ENCODE measurements at regions not wholly inside any gene's neighbourhood (a gene's known extent, or its start where the extent isn't known, plus 50 kb on each side); places are given as distances from the start of the nearest gene placed in this dataset.

DNA sequence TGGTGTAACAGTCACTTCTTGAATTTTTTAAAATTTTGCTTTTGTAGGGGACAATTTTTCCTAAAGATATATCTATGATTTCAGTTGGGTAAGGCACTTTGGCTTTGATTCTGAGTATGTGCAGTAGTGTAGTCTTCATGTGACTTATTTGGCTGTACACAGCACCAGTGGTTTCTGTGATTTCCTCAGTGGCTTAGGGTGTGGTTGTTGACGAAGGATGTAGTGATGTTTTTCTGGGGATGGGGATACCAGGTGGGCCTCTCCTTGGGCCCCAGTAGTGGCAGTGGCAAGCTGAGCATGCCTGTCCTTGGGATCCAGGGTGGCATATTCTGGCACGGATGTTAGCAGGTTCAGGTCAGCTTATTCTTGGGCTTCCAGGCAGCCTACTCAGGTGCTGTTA lies 364.9 kb upstream of the CADM1 start:
- Histone ChIP-seq H3K4me2 (ENCODE audit: low read length) (no peak overlapping the region), H3K79me2 (ENCODE audit: insufficient read depth, low read length) (no peaks in the 10 kb centered on the region), H3F3A (ENCODE audit: insufficient read depth, low read length) (no peaks in the 10 kb centered on the region), H3K9ac (ENCODE audit: low read length) (no peak overlapping the region), H3K36me3 (ENCODE audit: insufficient read depth, low read length) (no peaks in the 10 kb centered on the region), H3K4me1 (ENCODE audit: insufficient read depth, low read length, severe bottlenecking) (peaks cover 7% of the 10 kb centered on the region), H2AFZ (ENCODE audit: low read length) (no peak overlapping the region), H3K27me3 (ENCODE audit: insufficient read depth, low read length) (no peaks in the 10 kb centered on the region), H3K4me3 (ENCODE audit: low read depth, low read length, poor library complexity, severe bottlenecking) (no peak overlapping the region), H3K9me2 (ENCODE audit: low read depth, low read length) (no peaks in the 10 kb centered on the region), H3K27ac (ENCODE audit: low read depth, low read length, poor library complexity, severe bottlenecking) (no peak overlapping the region), H4K20me1 (ENCODE audit: insufficient read depth, low read length) (no peaks in the 10 kb centered on the region), H3K9me3 (ENCODE audit: low read length) (no peaks in the 10 kb centered on the region)
- TF ChIP-seq, protein P1, sequence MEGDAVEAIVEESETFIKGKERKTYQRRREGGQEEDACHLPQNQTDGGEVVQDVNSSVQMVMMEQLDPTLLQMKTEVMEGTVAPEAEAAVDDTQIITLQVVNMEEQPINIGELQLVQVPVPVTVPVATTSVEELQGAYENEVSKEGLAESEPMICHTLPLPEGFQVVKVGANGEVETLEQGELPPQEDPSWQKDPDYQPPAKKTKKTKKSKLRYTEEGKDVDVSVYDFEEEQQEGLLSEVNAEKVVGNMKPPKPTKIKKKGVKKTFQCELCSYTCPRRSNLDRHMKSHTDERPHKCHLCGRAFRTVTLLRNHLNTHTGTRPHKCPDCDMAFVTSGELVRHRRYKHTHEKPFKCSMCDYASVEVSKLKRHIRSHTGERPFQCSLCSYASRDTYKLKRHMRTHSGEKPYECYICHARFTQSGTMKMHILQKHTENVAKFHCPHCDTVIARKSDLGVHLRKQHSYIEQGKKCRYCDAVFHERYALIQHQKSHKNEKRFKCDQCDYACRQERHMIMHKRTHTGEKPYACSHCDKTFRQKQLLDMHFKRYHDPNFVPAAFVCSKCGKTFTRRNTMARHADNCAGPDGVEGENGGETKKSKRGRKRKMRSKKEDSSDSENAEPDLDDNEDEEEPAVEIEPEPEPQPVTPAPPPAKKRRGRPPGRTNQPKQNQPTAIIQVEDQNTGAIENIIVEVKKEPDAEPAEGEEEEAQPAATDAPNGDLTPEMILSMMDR (IDR thresholded peaks at IDR 0.05; ENCODE audit: low read length) = no peak
- TF ChIP-seq EZH2 (IDR thresholded peaks at IDR 0.05; ENCODE audit: borderline replicate concordance, low read length) = no peak

DNA sequence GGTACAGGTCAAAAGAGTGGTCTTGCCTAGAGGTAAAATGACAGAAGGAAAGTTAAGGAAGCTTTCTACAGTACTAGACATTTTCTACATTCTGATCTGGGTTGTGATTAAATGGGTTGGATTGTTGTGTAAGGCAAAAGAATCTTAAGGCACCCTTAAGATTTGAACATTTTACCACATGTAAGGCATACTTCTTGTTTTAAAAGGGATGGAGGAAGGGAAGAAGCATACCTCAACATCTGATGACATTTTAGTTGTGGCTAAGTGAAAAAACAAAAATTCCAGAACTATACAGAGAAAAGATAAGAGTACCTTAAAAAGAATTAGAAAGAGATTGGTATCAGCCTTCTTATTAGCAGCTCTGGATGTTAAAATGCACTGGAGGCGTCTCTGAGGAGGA lies 356.0 kb upstream of the CADM1 start:
- Histone ChIP-seq H3K79me2 (ENCODE audit: insufficient read depth, low read length) (no peaks in the 10 kb centered on the region), H3K27me3 (ENCODE audit: insufficient read depth, low read length) (no peaks in the 10 kb centered on the region), H3K4me1 (ENCODE audit: insufficient read depth, low read length, severe bottlenecking) (no peaks in the 10 kb centered on the region), H3K9me3 (ENCODE audit: low read length) (0 out of 2 replicates have a peak, but pooled peaks cover 3% of the 10 kb centered on the region), H3K9me2 (ENCODE audit: low read depth, low read length) (no peaks in the 10 kb centered on the region), H4K20me1 (ENCODE audit: insufficient read depth, low read length) (no peaks in the 10 kb centered on the region), H3F3A (ENCODE audit: insufficient read depth, low read length) (no peaks in the 10 kb centered on the region; the same call in 1 of the 2 replicates), H3K36me3 (ENCODE audit: insufficient read depth, low read length) (no peaks in the 10 kb centered on the region), H3K4me2 (ENCODE audit: low read length) (no peak overlapping the region), H3K9ac (ENCODE audit: low read length) (no peak overlapping the region), H3K27ac (ENCODE audit: low read depth, low read length, poor library complexity, severe bottlenecking) (no peak overlapping the region), H2AFZ (ENCODE audit: low read length) (no peak overlapping the region), H3K4me3 (ENCODE audit: low read depth, low read length, poor library complexity, severe bottlenecking) (no peak overlapping the region)
- TF ChIP-seq, protein P1 (IDR thresholded peaks at IDR 0.05; ENCODE audit: low read length) = no peak
- TF ChIP-seq EZH2 (IDR thresholded peaks at IDR 0.05; ENCODE audit: borderline replicate concordance, low read length) = no peak

DNA sequence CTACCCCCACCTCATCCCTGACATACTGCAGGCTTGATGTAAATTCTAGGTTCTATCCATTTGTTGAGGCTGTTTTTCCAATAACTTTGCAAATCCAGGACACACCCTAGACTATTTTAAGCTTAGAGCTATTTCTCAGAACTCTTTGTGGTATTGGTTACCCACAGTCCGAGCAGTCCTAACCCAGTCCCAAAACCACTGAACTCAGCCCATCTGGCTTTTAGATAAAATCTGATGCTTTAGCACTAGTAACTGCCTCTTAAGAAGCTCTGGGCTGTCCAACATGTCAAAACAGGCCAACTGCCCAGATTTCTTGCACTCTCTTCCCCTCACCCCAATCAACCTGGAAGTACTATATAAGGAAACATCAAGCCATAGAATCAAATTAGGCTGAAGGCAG lies 344.4 kb upstream of the CADM1 start:
- Histone ChIP-seq H3K9ac (ENCODE audit: low read length) (no peak overlapping the region), H3K4me3 (ENCODE audit: low read depth, low read length, poor library complexity, severe bottlenecking) (no peak overlapping the region)

More for the DNA sequence above, 344.4 kb upstream of the CADM1 start:
- no peaks in the 10 kb centered on the region for H3K9me3 ChIP-seq (ENCODE audit: low read length)
- H3K9me2 ChIP-seq (ENCODE audit: low read depth, low read length) = no peaks in the 10 kb centered on the region
- no peaks in the 10 kb centered on the region for H4K20me1 ChIP-seq (ENCODE audit: insufficient read depth, low read length)
- no peaks in the 10 kb centered on the region for H3K36me3 ChIP-seq (ENCODE audit: insufficient read depth, low read length)
- no peak overlapping the region for H2AFZ ChIP-seq (ENCODE audit: low read length)
- no peaks in the 10 kb centered on the region for H3K4me1 ChIP-seq (ENCODE audit: insufficient read depth, low read length, severe bottlenecking)
- no peak overlapping the region for H3K4me2 ChIP-seq (ENCODE audit: low read length)
- TF ChIP-seq EZH2 (IDR thresholded peaks at IDR 0.05; ENCODE audit: borderline replicate concordance, low read length) = no peak
- TF ChIP-seq, protein P1 (IDR thresholded peaks at IDR 0.05; ENCODE audit: low read length) = no peak
- H3K27ac ChIP-seq (ENCODE audit: low read depth, low read length, poor library complexity, severe bottlenecking) = no peak overlapping the region
- H3K79me2 ChIP-seq (ENCODE audit: insufficient read depth, low read length) = no peaks in the 10 kb centered on the region
- H3K27me3 ChIP-seq (ENCODE audit: insufficient read depth, low read length) = no peaks in the 10 kb centered on the region
- H3F3A ChIP-seq (ENCODE audit: insufficient read depth, low read length) = no peaks in the 10 kb centered on the region

Data from OCI-LY1 (cell line).